Activated CD8-positive, alpha-beta T cell treated with anti-CD3 and anti-CD28 coated beads for 36 hours (primary cell): ENCODE measurements at regions not wholly inside any gene's neighbourhood (a gene's known extent, or its start where the extent isn't known, plus 50 kb on each side); places are given as distances from the start of the nearest gene placed in this dataset.

Source experiments
- ATAC-seq: fragments of 200-7000 bp; cut with Tn5 transposase; one replicate; pipeline ENCODE4 v1.10.0; 2021; ENCODE audit warnings: mild to moderate bottlenecking, moderate library complexity
- CTCF ChIA-PET: fragments of 350-600 bp; sonication (Branson Sonifier 250); formaldehyde crosslinking; loops from one replicate; lab custom pipeline; 2021; ENCODE audit warnings: antibody characterized with exemption; lab: Charles Lee
- POLR2A ChIA-PET: fragments of 350-600 bp; sonication (Branson Sonifier 250); formaldehyde crosslinking; loops from one replicate; lab custom pipeline; 2021; ENCODE audit warnings: antibody characterized with exemption; lab: Charles Lee
- DNase-seq: peaks from one replicate; pipeline ENCODE4 v3.0.0-alpha.2; 2020
- H3K27ac Mint-ChIP-seq: one replicate; pipeline ENCODE4 v1.8.0; 2021; ENCODE audit warnings: mild to moderate bottlenecking, mixed read lengths
- H3K27me3 Mint-ChIP-seq: one replicate; pipeline ENCODE4 v1.8.0; 2021; ENCODE audit warnings: mixed read lengths
- H3K36me3 Mint-ChIP-seq: one replicate; pipeline ENCODE4 v1.8.0; 2021; ENCODE audit warnings: low read depth, mixed read lengths
- H3K4me1 Mint-ChIP-seq: one replicate; pipeline ENCODE4 v1.8.0; 2021; ENCODE audit warnings: low read depth, mixed read lengths
- H3K4me3 Mint-ChIP-seq: one replicate; pipeline ENCODE4 v1.8.0; 2021; ENCODE audit warnings: mild to moderate bottlenecking, moderate library complexity, mixed read lengths
- H3K9me3 Mint-ChIP-seq: one replicate; pipeline ENCODE4 v1.8.0; 2021; ENCODE audit warnings: mixed read lengths
- CTCF ChIP-seq: fragments of 200-600 bp; IDR thresholded peaks from one replicate; pipeline ENCODE4 v1.8.0; 2022; ENCODE audit warnings: antibody characterized with exemption, mild to moderate bottlenecking
- intact Hi-C: fragments of 100-400 bp; cut with micrococcal nuclease; formaldehyde crosslinking; loops from one replicate; pipeline ENCODE4 v1.10.0; 2022

GRCh38 chr1:218217040-218217439 lies 68.1 kb upstream of the RRP15 start:
- ATAC-seq (no peak), DNase-seq (no peak)
- no peak overlapping the region for H3K27ac Mint-ChIP-seq
- H3K4me3 Mint-ChIP-seq = no peak overlapping the region
- H3K9me3 Mint-ChIP-seq = no peaks in the 10 kb centered on the region
- ChIA-PET CTCF (interaction anchor here (0.7 kb wide), 1 partner anchor 860 kb away, joined by 3 read pairs; no protein-coding TSS in a partner anchor), POLR2A (no interaction called here)
- no peaks in the 10 kb centered on the region for H3K36me3 Mint-ChIP-seq
- no peak for TF ChIP-seq CTCF
- peaks cover 14% of the 10 kb centered on the region for H3K27me3 Mint-ChIP-seq
- intact Hi-C loops = no loop called here
- H3K4me1 Mint-ChIP-seq = no peaks in the 10 kb centered on the region

- ChIA-PET POLR2A (no interaction called here), CTCF (interaction anchor here (1.4 kb wide), 1 partner anchor 13 kb away, joined by 4 read pairs; no protein-coding TSS in a partner anchor)
- DNase-seq (no peak), ATAC-seq (no peak)
- H3K9me3 Mint-ChIP-seq = no peaks in the 10 kb centered on the region
- H3K27me3 Mint-ChIP-seq = peaks cover 9% of the 10 kb centered on the region
- no peaks in the 10 kb centered on the region for H3K4me1 Mint-ChIP-seq
- H3K36me3 Mint-ChIP-seq = no peaks in the 10 kb centered on the region
- H3K4me3 Mint-ChIP-seq = no peak overlapping the region
- no peak for TF ChIP-seq CTCF
- no peak overlapping the region for H3K27ac Mint-ChIP-seq
- intact Hi-C loops = no loop called here
Observed at GRCh38 chr1:218219460-218219859, 65.6 kb upstream of the RRP15 start.

- H3K27ac Mint-ChIP-seq = no peak overlapping the region
- POLR2A ChIA-PET = no interaction called here
- H3K9me3 Mint-ChIP-seq = no peaks in the 10 kb centered on the region
- no peak overlapping the region for H3K4me3 Mint-ChIP-seq
- H3K27me3 Mint-ChIP-seq = peaks cover 3% of the 10 kb centered on the region
- ATAC-seq (no peak), DNase-seq (no peak)
- no peaks in the 10 kb centered on the region for H3K4me1 Mint-ChIP-seq
- H3K36me3 Mint-ChIP-seq = no peaks in the 10 kb centered on the region
- CTCF ChIA-PET = no interaction called here
- intact Hi-C loops = no loop called here
- TF ChIP-seq CTCF = no peak
Observed at GRCh38 chr1:218224101-218224500, 61.0 kb upstream of the RRP15 start.

- H3K27me3 Mint-ChIP-seq = no peaks in the 10 kb centered on the region
Observed at GRCh38 chr1:218226005-218226404, 59.1 kb upstream of the RRP15 start.

More at GRCh38 chr1:218226005-218226404, 59.1 kb upstream of the RRP15 start:
- no peaks in the 10 kb centered on the region for H3K9me3 Mint-ChIP-seq
- ChIA-PET POLR2A (no interaction called here), CTCF (no interaction called here)
- no peak for ATAC-seq
- no peaks in the 10 kb centered on the region for H3K36me3 Mint-ChIP-seq
- no peaks in the 10 kb centered on the region for H3K4me1 Mint-ChIP-seq
- TF ChIP-seq CTCF = no peak
- intact Hi-C loops = no loop called here
- no peak overlapping the region for H3K4me3 Mint-ChIP-seq
- H3K27ac Mint-ChIP-seq = no peak overlapping the region
- DNase-seq = no peak
